ENCODE measurements at regions not wholly inside any gene's neighbourhood (a gene's known extent, or its start where the extent isn't known, plus 50 kb on each side); places are given as distances from the start of the nearest gene placed in this dataset.
"Not testable (repeated sequence)": the region's sequence is repeated elsewhere in the genome, so short reads cannot be mapped to it uniquely, and the experiment has no call there.

DNA sequence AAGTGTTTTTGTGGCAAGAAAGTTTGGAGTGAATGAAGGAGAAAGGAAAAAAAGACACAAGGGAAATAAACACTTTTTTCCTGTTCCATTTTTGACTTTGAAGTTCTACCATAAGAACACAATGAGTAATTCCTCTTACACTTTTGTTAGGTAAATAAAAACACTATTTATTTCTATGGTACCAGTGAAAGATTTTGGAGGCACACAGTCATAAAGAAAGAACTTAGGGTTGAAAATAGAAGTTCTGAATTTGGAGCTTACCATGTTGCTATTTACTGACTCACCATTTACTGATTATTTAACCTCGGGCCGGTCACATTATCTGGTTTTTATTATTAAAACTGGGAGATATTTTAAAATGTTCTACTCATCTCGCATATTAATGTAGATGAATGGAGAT, 367.8 kb downstream of the TLE1 start:
- no peak for DNase-seq

GRCh38 chr9:81320909-81321482, 368.4 kb downstream of the TLE1 start:
- DNase-seq, result peak; percentile 23 to 88 (median 33)

DNA sequence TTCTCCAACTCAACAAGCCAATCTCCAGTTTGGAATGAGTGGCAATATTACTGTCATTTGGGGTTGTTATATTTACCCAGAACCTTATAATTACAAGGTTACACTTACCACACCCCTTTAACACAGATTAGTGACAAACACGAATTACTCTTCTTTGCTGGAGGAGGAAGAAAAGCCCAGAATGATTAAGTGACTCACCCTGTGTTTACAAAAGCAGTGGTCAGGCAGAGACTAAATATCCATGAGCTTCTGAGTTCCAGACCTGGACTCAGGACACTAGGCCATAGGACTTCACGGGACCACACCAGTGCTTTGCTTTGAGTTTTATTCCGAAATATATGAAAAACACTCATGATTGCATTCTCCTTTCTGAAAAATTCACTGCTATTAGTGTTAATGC, 370.8 kb downstream of the TLE1 start:
- DNase-seq, result peak in 2 of 3 experiments; percentile 2 to 52

DNA sequence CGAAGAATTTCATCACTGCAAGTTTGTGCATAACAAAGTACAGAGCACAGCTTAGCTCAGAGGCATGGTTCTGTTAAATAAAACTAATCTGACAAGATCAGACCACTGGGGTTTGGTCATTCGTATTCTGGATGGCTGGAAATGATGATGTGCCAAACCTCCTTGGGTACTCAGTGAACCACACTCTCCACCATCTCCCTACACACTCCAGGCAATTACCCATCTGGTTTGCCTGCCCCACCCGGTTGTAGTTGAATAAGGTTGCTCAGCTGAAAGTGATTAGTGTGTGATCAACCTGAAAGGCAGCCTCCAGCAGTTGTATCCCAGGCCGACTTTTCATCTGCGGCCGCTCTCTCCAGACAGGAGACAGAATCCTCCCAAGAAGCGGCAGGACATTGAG, 371.4 kb downstream of the TLE1 start:
- no peak for DNase-seq

GRCh38 chr9:81317223-81317622, 372.1 kb downstream of the TLE1 start:
- DNase-seq, result no peak

- no peak for DNase-seq
Observed at GRCh38 chr9:81314490-81314889, 374.9 kb downstream of the TLE1 start.

- DNase-seq, result no peak
Observed at GRCh38 chr9:81313877-81314276, 375.5 kb downstream of the TLE1 start.

GRCh38 chr9:81312346-81312745, 377.0 kb downstream of the TLE1 start:
- no peak for DNase-seq

GRCh38 chr9:81308404-81308803, 380.9 kb downstream of the TLE1 start:
- no peak for DNase-seq

- DNase-seq, result not testable (repeated sequence)
Observed at GRCh38 chr9:81307791-81308190, 381.6 kb downstream of the TLE1 start.

GRCh38 chr9:81305561-81306182, 383.7 kb downstream of the TLE1 start:
- DNase-seq, result no peak

DNA sequence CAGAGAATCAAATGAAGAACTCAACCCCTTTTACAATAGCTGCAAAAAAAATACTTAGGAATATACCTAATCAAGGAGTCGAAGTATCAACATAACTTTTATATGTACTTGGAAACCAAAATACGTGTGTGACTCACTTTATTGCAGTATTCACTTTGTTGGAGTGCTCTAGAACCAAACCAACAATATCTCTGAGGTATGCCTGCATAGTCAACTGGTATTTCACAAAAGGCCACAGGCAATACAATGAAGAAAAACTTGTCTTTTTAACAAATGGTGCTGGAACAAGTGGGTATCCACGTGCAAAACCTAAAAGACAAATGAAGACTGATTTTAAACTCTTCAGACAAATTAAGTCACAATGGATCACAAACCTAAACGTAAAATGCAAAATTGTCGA, 385.7 kb downstream of the TLE1 start:
- no peak for DNase-seq

GRCh38 chr9:81293651-81294050, 395.7 kb downstream of the TLE1 start:
- no peak for DNase-seq

DNA sequence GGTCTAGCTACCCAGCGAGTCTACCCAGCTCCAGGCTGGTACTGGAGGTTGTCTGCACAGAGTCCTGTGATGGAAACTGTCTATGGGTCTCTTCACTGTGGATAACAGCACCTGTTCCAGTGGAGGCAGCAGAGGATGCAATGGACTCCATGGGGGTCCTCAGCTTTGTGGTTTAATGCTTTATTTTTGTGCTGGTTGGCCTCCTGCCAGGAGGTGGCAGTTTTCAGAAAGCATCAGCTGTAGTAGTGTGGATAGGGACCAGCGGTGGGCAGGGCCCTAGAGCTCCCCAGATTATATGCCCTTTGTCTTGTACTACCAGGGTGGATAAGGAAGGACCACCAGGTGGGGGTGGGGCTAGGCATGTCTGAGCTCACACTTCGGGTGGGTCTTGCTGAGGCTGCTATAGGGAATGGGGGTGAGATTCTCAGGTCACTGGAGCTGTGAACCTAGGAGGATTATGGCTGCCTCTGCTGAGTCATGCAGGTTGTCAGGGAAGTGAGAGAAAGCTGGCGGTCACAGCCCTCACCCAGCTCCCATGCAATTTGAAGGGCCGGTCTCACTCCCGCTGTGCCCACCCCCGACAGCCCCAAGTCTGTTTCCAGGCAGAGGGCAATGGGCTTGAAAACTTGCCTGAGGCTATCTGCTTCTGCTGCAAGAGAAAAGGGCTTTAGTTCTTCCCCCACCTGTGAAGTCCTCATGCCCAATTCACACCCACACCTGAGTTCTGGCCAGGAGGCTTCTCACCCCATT, 397.1 kb downstream of the TLE1 start:
- peak in 2 of 3 experiments; percentile 1 to 17 for DNase-seq

- DNase-seq, result no peak
Observed at GRCh38 chr9:81289622-81290021, 399.7 kb downstream of the TLE1 start.

GRCh38 chr9:81268048-81268447, 421.3 kb downstream of the TLE1 start:
- DNase-seq, result no peak

GRCh38 chr9:81266674-81267073, 422.7 kb downstream of the TLE1 start:
- no peak for DNase-seq

- DNase-seq, result no peak
Observed at GRCh38 chr9:81266086-81266485, 423.3 kb downstream of the TLE1 start.

DNA sequence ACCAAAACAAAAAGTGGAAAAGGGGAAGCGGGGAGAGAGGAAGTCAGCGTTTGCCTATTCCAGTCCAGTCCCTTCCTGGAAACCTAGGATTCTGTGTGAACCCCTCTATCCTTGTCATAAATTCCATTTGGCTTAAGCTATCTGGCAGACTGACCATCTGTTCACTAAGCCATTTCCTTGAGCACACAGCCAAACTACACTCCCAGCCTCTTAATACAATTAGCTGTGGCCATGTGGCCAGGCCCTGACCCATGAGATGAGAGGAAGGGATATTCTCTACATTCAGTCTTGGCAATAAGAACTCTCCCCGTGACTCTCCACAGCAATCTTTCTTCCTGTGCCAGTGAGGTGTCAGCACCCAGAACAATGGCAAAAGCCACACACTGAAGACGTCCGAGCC, 424.8 kb downstream of the TLE1 start:
- no peak for DNase-seq

DNA sequence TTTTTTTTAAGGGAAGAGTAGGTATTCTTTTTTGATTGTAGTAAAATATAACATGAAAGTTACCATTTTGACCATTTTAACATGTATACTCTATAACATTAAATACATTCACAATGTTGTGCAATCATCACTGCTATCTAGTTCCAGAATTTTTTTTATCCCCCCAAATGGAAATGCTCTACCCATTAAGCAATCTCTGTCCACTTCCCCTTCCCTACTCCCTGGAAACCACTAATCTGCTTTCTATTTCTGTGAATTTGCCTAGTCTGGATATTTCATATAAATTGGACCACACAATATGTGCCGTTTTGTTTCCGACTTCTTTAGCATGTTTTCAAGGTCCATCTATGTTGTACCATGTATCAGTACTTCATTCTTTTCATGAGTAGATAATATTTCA, 429.5 kb downstream of the TLE1 start:
- no peak for DNase-seq

- no peak for DNase-seq
Observed at GRCh38 chr9:81256368-81256767, 433.0 kb downstream of the TLE1 start.

DNA sequence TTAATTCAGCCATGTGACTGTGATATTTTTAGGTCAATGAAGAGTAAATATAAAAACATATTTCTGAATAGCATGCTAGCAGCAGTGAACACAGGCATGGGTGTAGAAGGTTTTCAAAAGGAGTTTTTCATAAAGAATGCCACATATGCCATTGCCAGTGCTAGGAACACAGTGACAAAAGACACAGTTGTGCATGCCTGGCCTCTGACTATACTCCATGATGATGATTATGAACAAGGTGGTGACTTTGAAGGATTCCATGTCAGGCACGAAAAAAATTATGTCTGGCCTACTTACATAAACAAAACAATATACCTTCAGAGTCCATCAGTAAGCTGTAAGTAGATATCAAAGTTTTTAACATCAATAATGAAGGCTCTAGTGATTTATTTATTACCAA, 438.7 kb downstream of the TLE1 start:
- DNase-seq, result no peak

DNA sequence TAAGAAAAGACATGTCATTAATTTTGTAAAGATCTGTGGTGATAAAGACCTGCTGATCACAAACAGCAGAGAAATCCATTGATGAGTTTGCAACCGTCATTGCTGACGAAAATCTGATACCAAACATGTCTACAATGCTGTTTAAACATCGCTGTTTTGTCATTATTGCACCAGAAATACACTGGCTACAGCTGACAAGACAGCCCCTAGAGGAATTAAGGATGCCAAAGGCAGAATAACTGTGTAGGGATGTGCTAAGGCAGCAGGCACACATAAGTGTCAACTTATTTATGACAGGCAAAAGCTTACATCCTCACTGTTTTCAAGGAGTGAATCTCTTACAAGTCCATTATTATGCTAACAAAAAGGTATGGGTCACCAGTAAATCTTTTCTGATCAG, 439.3 kb downstream of the TLE1 start:
- no peak for DNase-seq

- no peak for DNase-seq
Observed at GRCh38 chr9:81245254-81245956, 443.9 kb downstream of the TLE1 start.
